ENCODE measurements at regions not wholly inside any gene's neighbourhood (a gene's known extent, or its start where the extent isn't known, plus 50 kb on each side); places are given as distances from the start of the nearest gene placed in this dataset.

- TF ChIP-seq POLR2A (IDR thresholded peaks at IDR 0.05) (no peak), CTCF (IDR thresholded peaks at IDR 0.05) (no peak)
Observed at GRCh38 chr10:44066527-44067255, 318.2 kb downstream of the CXCL12 start.
